Tibial nerve (tissue), 4 donors: ENCODE measurements at regions not wholly inside any gene's neighbourhood (a gene's known extent, or its start where the extent isn't known, plus 50 kb on each side); places are given as distances from the start of the nearest gene placed in this dataset.

Experiments
- DNase-seq, 2 donors: peaks; one replicate each; pipeline ENCODE4 v3.0.0-alpha.2; 2019; ENCODE audit warnings: low spot score in 2 of 2
- H3K27ac ChIP-seq, 4 donors: fragments of 200-600 bp; sonication (generic) in 3 of 4; one replicate each; pipeline ENCODE4 v1.5.1; 2017 to 2019; ENCODE audit warnings: mild to moderate bottlenecking in 1 of 4
- H3K27me3 ChIP-seq, 2 donors: fragments of 200-600 bp; sonication (generic) in 1 of 2; one replicate each; pipeline versions ENCODE4 v1.5.1 to v1.6.0; 2017 to 2019
- H3K36me3 ChIP-seq, 3 donors: fragments of 200-600 bp; sonication (generic); one replicate each; pipeline ENCODE4 v1.5.1; 2018 to 2019
- H3K4me1 ChIP-seq, 4 donors: fragments of 200-600 bp; sonication (generic) in 3 of 4; one replicate each; pipeline ENCODE4 v1.5.1; 2017 to 2019
- H3K4me3 ChIP-seq, 4 donors: fragments of 200-600 bp; sonication (generic) in 3 of 4; one replicate each; pipeline ENCODE4 v1.5.1; 2017 to 2019; ENCODE audit warnings: mild to moderate bottlenecking in 1 of 4, moderate library complexity in 1 of 4
- H3K9me3 ChIP-seq, 4 donors: fragments of 200-600 bp; sonication (generic) in 3 of 4; one replicate each; pipeline ENCODE4 v1.5.1; 2017 to 2019
- CTCF ChIP-seq, 5 experiments: fragments of 200-600 bp in 3 of 5; fragments of 450-650 bp in 2 of 5; sonication (generic) in 3 of 5; IDR thresholded peaks; one replicate each; pipeline ENCODE4 v1.5.1; 2016 to 2019; ENCODE audit warnings: antibody characterized with exemption in 5 of 5, mild to moderate bottlenecking in 3 of 5, moderate library complexity in 2 of 5
- EP300 ChIP-seq, 2 donors: sonication (generic); formaldehyde crosslinking; IDR thresholded peaks; one replicate each; pipeline ENCODE4 v1.6.1; 2017; ENCODE audit warnings: antibody characterized with exemption in 2 of 2, mild to moderate bottlenecking in 1 of 2
- POLR2A ChIP-seq, 2 donors: fragments of 450-650 bp; IDR thresholded peaks; one replicate each; pipeline ENCODE4 v1.6.1; 2017; ENCODE audit warnings: antibody characterized with exemption in 2 of 2, mild to moderate bottlenecking in 2 of 2, moderate library complexity in 2 of 2
- WGBS, 2 donors: methylation state at CpG; one replicate each; pipeline ENCODE4 v1.1.5; 2018; 5-methylcytosine and 5-hydroxymethylcytosine counted together

- no peak for DNase-seq
- 47 to 52% methylated on average over 10 of the region's 10 CpGs for WGBS, 2 donors
- no peaks in the 10 kb centered on the region for H3K4me1 ChIP-seq
- H3K27me3 ChIP-seq: no peaks in the 10 kb centered on the region
- no peak overlapping the region for H3K27ac ChIP-seq
- peaks cover 0 to 7% (median 0%) of the 10 kb centered on the region in 4 donors for H3K9me3 ChIP-seq
- no peak overlapping the region for H3K4me3 ChIP-seq
- no peaks in the 10 kb centered on the region for H3K36me3 ChIP-seq
- TF ChIP-seq POLR2A (IDR thresholded peaks at IDR 0.05): no peak
These were observed 330.1 kb downstream of the CMPK2 start for GRCh38 chr2:6535572-6535971.

- no peak overlapping the region for H3K27ac ChIP-seq
- no peak for DNase-seq
- no peaks in the 10 kb centered on the region for H3K27me3 ChIP-seq
- H3K36me3 ChIP-seq: no peaks in the 10 kb centered on the region
- no peaks in the 10 kb centered on the region for H3K4me1 ChIP-seq
- H3K4me3 ChIP-seq: no peak overlapping the region
- WGBS, 2 donors: 71 to 77% methylated on average over 2 of the region's 2 CpGs
- peaks cover 0 to 7% (median 0%) of the 10 kb centered on the region in 4 donors for H3K9me3 ChIP-seq
- TF ChIP-seq CTCF (IDR thresholded peaks at IDR 0.05) (no peak), POLR2A (IDR thresholded peaks at IDR 0.05) (no peak), EP300 (IDR thresholded peaks at IDR 0.05) (no peak)
These were observed 327.1 kb downstream of the CMPK2 start for GRCh38 chr2:6538607-6539006.

GRCh38 chr2:6545336-6545735 lies 320.4 kb downstream of the CMPK2 start:
- H3K27me3 ChIP-seq: no peaks in the 10 kb centered on the region
- H3K4me1 ChIP-seq: no peaks in the 10 kb centered on the region
- no peak for TF ChIP-seq EP300 (IDR thresholded peaks at IDR 0.05)
- TF ChIP-seq POLR2A (IDR thresholded peaks at IDR 0.05): no peak
- TF ChIP-seq CTCF (IDR thresholded peaks at IDR 0.05): no peak
- WGBS, 2 donors: 30 to 43% methylated on average over 1 of the region's 1 CpG
- no peak overlapping the region for H3K27ac ChIP-seq
- DNase-seq: no peak
- H3K4me3 ChIP-seq: no peak overlapping the region
- H3K9me3 ChIP-seq: no peaks in the 10 kb centered on the region
- no peaks in the 10 kb centered on the region for H3K36me3 ChIP-seq

- TF ChIP-seq POLR2A (IDR thresholded peaks at IDR 0.05) (no peak), CTCF (IDR thresholded peaks at IDR 0.05) (no peak)
- 82% methylated on average over 4 of the region's 4 CpGs for WGBS, 2 donors
- H3K9me3 ChIP-seq: no peaks in the 10 kb centered on the region
These were observed 319.9 kb downstream of the CMPK2 start for GRCh38 chr2:6545795-6546194.

GRCh38 chr2:6554466-6554865 lies 311.2 kb downstream of the CMPK2 start:
- TF ChIP-seq CTCF (IDR thresholded peaks at IDR 0.05) (no peak), EP300 (IDR thresholded peaks at IDR 0.05) (no peak), POLR2A (IDR thresholded peaks at IDR 0.05) (no peak)
- no peak overlapping the region for H3K27ac ChIP-seq
- H3K4me1 ChIP-seq: no peaks in the 10 kb centered on the region
- no peaks in the 10 kb centered on the region for H3K36me3 ChIP-seq
- DNase-seq: no peak
- WGBS, 2 donors: 89 to 95% methylated on average over 7 of the region's 7 CpGs
- H3K9me3 ChIP-seq: no peaks in the 10 kb centered on the region
- H3K4me3 ChIP-seq: no peak overlapping the region
- no peaks in the 10 kb centered on the region for H3K27me3 ChIP-seq

More at GRCh38 chr2:6545795-6546194, 319.9 kb downstream of the CMPK2 start:
- no peaks in the 10 kb centered on the region for H3K27me3 ChIP-seq
- H3K36me3 ChIP-seq: no peaks in the 10 kb centered on the region
- H3K4me1 ChIP-seq: no peaks in the 10 kb centered on the region
- H3K4me3 ChIP-seq: no peak overlapping the region
- DNase-seq: no peak
- no peak overlapping the region for H3K27ac ChIP-seq

- H3K27ac ChIP-seq: no peak overlapping the region
- no peaks in the 10 kb centered on the region for H3K4me1 ChIP-seq
- no peaks in the 10 kb centered on the region for H3K27me3 ChIP-seq
- H3K36me3 ChIP-seq: no peaks in the 10 kb centered on the region
- no peak for TF ChIP-seq EP300 (IDR thresholded peaks at IDR 0.05)
- TF ChIP-seq POLR2A (IDR thresholded peaks at IDR 0.05): no peak
- no peak for TF ChIP-seq CTCF (IDR thresholded peaks at IDR 0.05)
- WGBS, 2 donors: 56 to 58% methylated on average over 3 of the region's 3 CpGs
- DNase-seq: no peak
- H3K9me3 ChIP-seq: no peaks in the 10 kb centered on the region
- no peak overlapping the region for H3K4me3 ChIP-seq
These were observed 309.0 kb downstream of the CMPK2 start for GRCh38 chr2:6556755-6557154.
